Osteocyte (in vitro differentiated cells): ENCODE measurements at regions not wholly inside any gene's neighbourhood (a gene's known extent, or its start where the extent isn't known, plus 50 kb on each side); places are given as distances from the start of the nearest gene placed in this dataset.
"Not testable (repeated sequence)": the region's sequence is repeated elsewhere in the genome, so short reads cannot be mapped to it uniquely, and the experiment has no call there.

Source experiments
- DNase-seq: peaks from one replicate; pipeline ENCODE4 v3.0.0; 2021; ENCODE audit warnings: mixed read lengths; ENCODE audit not compliant: unreplicated experiment; ENCODE audit errors: extremely low spot score
- H3K27ac Mint-ChIP-seq: one replicate; pipeline ENCODE4 v1.8.0; 2021; ENCODE audit warnings: mild to moderate bottlenecking, mixed read lengths; ENCODE audit not compliant: unreplicated experiment
- H3K27me3 Mint-ChIP-seq: one replicate; pipeline ENCODE4 v1.8.0; 2021; ENCODE audit warnings: mixed read lengths; ENCODE audit not compliant: unreplicated experiment
- H3K36me3 Mint-ChIP-seq: one replicate; pipeline ENCODE4 v1.8.0; 2021; ENCODE audit warnings: mixed read lengths; ENCODE audit not compliant: unreplicated experiment
- H3K4me1 Mint-ChIP-seq: one replicate; pipeline ENCODE4 v1.8.0; 2021; ENCODE audit warnings: mixed read lengths; ENCODE audit not compliant: unreplicated experiment
- H3K4me3 Mint-ChIP-seq: one replicate; pipeline ENCODE4 v1.8.0; 2021; ENCODE audit warnings: mild to moderate bottlenecking, moderate library complexity, mixed read lengths; ENCODE audit not compliant: unreplicated experiment
- H3K9me3 Mint-ChIP-seq: one replicate; pipeline ENCODE4 v1.8.0; 2021; ENCODE audit warnings: mixed read lengths; ENCODE audit not compliant: unreplicated experiment
- TF ChIP-seq, protein P1 (sequence below): fragments of 200-600 bp; sonication (generic); IDR thresholded peaks from 2 replicates; pipeline ENCODE4 v1.5.0; 2021; ENCODE audit warnings: antibody characterized with exemption, mild to moderate bottlenecking, moderate library complexity

DNA sequence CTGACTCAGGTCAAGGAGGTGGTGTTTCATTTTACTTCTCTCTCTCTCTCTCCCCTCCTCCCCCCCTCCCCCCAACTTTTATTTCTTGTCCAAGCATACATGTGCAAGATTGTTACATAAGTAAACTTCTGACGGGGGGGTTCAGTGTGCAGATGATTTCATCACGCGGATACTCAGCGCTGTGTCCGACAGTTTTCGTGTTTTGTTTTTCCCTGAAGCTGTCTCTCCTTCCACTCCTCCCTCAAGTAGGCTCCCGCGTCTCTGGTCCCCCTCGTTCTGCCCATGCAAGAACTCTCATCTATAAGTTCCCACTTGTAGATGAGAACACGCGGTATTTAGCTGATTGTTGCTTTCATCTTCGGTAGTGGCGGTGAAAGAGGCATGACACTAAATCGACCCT, 111.0 kb upstream of the ANKRD30BL start:
- H3K36me3 Mint-ChIP-seq = no peaks in the 10 kb centered on the region
- H3K9me3 Mint-ChIP-seq = peaks cover 10% of the 10 kb centered on the region
- peaks cover 3% of the 10 kb centered on the region for H3K4me1 Mint-ChIP-seq
- H3K27ac Mint-ChIP-seq = no peak overlapping the region
- DNase-seq = no peak
- no peaks in the 10 kb centered on the region for H3K27me3 Mint-ChIP-seq
- TF ChIP-seq, protein P1, sequence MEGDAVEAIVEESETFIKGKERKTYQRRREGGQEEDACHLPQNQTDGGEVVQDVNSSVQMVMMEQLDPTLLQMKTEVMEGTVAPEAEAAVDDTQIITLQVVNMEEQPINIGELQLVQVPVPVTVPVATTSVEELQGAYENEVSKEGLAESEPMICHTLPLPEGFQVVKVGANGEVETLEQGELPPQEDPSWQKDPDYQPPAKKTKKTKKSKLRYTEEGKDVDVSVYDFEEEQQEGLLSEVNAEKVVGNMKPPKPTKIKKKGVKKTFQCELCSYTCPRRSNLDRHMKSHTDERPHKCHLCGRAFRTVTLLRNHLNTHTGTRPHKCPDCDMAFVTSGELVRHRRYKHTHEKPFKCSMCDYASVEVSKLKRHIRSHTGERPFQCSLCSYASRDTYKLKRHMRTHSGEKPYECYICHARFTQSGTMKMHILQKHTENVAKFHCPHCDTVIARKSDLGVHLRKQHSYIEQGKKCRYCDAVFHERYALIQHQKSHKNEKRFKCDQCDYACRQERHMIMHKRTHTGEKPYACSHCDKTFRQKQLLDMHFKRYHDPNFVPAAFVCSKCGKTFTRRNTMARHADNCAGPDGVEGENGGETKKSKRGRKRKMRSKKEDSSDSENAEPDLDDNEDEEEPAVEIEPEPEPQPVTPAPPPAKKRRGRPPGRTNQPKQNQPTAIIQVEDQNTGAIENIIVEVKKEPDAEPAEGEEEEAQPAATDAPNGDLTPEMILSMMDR = no peak
- no peak overlapping the region for H3K4me3 Mint-ChIP-seq

GRCh38 chr2:132273585-132273984, 111.8 kb upstream of the ANKRD30BL start:
- H3K27me3 Mint-ChIP-seq, DNase-seq, H3K36me3 Mint-ChIP-seq, H3K4me1 Mint-ChIP-seq, H3K4me3 Mint-ChIP-seq, H3K27ac Mint-ChIP-seq: not testable (repeated sequence)
- peaks cover 14% of the 10 kb centered on the region for H3K9me3 Mint-ChIP-seq

DNA sequence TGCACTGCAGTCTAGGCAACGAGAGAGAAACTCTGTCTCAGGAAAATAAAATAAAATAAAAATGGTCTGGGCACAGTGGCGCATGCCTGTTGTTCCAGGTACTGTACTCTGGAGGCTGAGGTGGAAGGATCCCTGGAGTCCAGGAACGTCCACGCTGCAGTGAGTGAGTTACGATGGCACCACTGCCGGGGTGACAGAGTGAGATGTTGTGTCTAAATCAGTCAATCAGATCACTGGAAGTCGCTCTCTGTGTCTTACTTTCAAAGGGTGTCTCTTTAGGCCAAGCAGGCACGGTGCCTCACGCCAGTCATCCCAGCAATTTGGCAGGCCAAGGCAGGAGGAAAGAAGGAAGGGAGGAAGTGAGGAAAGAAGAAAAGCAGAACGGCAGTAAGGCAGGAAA, 112.2 kb upstream of the ANKRD30BL start:
- H3K27ac Mint-ChIP-seq = no peak overlapping the region
- H3K27me3 Mint-ChIP-seq = no peaks in the 10 kb centered on the region
- TF ChIP-seq, protein P1 = no peak
- H3K9me3 Mint-ChIP-seq = peaks cover 15% of the 10 kb centered on the region
- DNase-seq = no peak
- H3K4me1 Mint-ChIP-seq = no peaks in the 10 kb centered on the region
- no peaks in the 10 kb centered on the region for H3K36me3 Mint-ChIP-seq
- no peak overlapping the region for H3K4me3 Mint-ChIP-seq

DNA sequence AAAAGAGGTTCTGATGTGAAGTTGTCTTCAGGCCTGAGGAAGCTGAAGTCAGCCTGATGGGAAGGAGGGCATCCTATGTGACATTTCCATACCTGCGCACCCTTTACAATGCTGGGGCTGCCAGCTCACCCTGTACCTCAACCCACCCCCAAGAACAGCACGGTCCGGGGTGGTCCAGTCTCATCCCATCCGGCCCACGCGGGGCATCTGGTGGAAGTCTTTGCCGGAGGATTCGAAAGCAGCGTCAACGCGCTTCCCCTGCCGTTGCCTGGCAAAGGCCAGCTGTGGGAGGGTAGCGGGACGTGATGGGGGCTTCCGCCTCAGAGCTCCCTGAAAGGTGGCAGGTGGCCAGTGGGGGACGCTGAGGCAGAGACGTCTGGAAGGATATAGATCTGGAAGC, 113.6 kb upstream of the ANKRD30BL start:
- peak; percentile 81 for DNase-seq
- Mint-ChIP-seq H3K36me3 (no peaks in the 10 kb centered on the region), H3K27me3 (no peaks in the 10 kb centered on the region), H3K4me1 (no peaks in the 10 kb centered on the region), H3K4me3 (no peak overlapping the region), H3K27ac (no peak overlapping the region), H3K9me3 (peaks cover 22% of the 10 kb centered on the region)
- TF ChIP-seq, protein P1 = no peak

GRCh38 chr2:132276571-132276981, 114.8 kb upstream of the ANKRD30BL start:
- H3K4me3 Mint-ChIP-seq = no peak overlapping the region
- no peaks in the 10 kb centered on the region for H3K27me3 Mint-ChIP-seq
- H3K4me1 Mint-ChIP-seq = no peaks in the 10 kb centered on the region
- TF ChIP-seq, protein P1 = no peak
- H3K27ac Mint-ChIP-seq = no peak overlapping the region
- DNase-seq = no peak
- no peaks in the 10 kb centered on the region for H3K36me3 Mint-ChIP-seq
- peaks cover 24% of the 10 kb centered on the region for H3K9me3 Mint-ChIP-seq

- H3K27ac Mint-ChIP-seq = no peak overlapping the region
- H3K27me3 Mint-ChIP-seq = no peaks in the 10 kb centered on the region
- DNase-seq = no peak
- TF ChIP-seq, protein P1 = no peak
- H3K4me1 Mint-ChIP-seq = no peaks in the 10 kb centered on the region
- H3K4me3 Mint-ChIP-seq = no peak overlapping the region
- H3K9me3 Mint-ChIP-seq = peaks cover 30% of the 10 kb centered on the region
- no peaks in the 10 kb centered on the region for H3K36me3 Mint-ChIP-seq
Observed at GRCh38 chr2:132278267-132278666, 116.5 kb upstream of the ANKRD30BL start.
